HL-60 (cell line): ENCODE measurements at regions not wholly inside any gene's neighbourhood (a gene's known extent, or its start where the extent isn't known, plus 50 kb on each side); places are given as distances from the start of the nearest gene placed in this dataset.

Source experiments
- DNase-seq, 2 experiments: peaks; one replicate each; pipeline ENCODE4 v3.0.0-alpha.2; 2010 to 2020; ENCODE audit warnings: low read depth in 1 of 2, low spot score in 1 of 2
- H3K27ac ChIP-seq: fragments of 250-450 bp; sonication (Bioruptor Pico); replicated peaks from 2 replicates; pipeline ENCODE4 v1.5.1; 2020; ENCODE audit warnings: mild to moderate bottlenecking, moderate library complexity
- H3K27me3 ChIP-seq: fragments of 250-450 bp; sonication (Bioruptor Pico); 2 replicates; pipeline ENCODE4 v1.5.1; 2021; ENCODE audit warnings: mild to moderate bottlenecking, moderate library complexity; ENCODE audit not compliant: insufficient read depth, poor library complexity, severe bottlenecking
- H3K4me3 ChIP-seq: replicated peaks from 2 replicates; pipeline ENCODE4 v1.5.1; 2011; ENCODE audit warnings: mild to moderate bottlenecking, control low read depth, low read length; ENCODE audit not compliant: insufficient read depth
- CTCF ChIP-seq: IDR thresholded peaks from one replicate; pipeline ENCODE4 v1.5.1; 2011; ENCODE audit warnings: low read length, control low read depth, inconsistent platforms; ENCODE audit not compliant: insufficient read depth
- GABPA ChIP-seq: IDR thresholded peaks from 2 replicates; pipeline ENCODE4 v1.6.1; 2012; ENCODE audit warnings: low read depth
- POLR2AphosphoS5 ChIP-seq: IDR thresholded peaks from 2 replicates; pipeline ENCODE4 v1.6.1; 2012; ENCODE audit warnings: low read depth
- SPI1 ChIP-seq: IDR thresholded peaks from 2 replicates; pipeline ENCODE4 v1.6.1; 2012; ENCODE audit warnings: low read depth, mild to moderate bottlenecking, borderline replicate concordance
- TF ChIP-seq, protein P1 (sequence below): IDR thresholded peaks from 2 replicates; pipeline ENCODE4 v1.6.1; 2012; ENCODE audit warnings: low read depth; ENCODE audit not compliant: insufficient replicate concordance

DNA sequence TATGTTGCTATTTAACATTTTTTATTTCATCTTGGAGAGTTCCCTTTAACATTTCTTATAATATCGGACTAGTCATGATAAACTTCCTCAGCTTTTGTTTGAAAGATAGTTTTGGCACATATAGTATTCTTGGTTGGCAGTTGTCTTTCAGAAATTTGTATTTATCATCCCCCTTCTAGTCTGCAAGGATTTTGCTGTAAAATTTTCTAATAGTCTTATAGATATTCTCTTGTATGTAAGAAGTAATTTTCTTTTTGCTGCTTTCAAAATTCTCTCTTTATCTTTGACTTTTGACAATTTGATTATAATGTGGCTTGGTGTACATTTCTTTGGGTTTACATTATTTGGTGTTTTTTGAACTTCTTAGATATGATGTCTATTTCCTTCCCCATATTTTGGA is 116.0 kb upstream of the AVPR1A start:
- no peaks in the 10 kb centered on the region for H3K27me3 ChIP-seq
- TF ChIP-seq GABPA = no peak
- no peak overlapping the region for H3K4me3 ChIP-seq
- DNase-seq = no peak
- H3K27ac ChIP-seq = no peak overlapping the region

DNA sequence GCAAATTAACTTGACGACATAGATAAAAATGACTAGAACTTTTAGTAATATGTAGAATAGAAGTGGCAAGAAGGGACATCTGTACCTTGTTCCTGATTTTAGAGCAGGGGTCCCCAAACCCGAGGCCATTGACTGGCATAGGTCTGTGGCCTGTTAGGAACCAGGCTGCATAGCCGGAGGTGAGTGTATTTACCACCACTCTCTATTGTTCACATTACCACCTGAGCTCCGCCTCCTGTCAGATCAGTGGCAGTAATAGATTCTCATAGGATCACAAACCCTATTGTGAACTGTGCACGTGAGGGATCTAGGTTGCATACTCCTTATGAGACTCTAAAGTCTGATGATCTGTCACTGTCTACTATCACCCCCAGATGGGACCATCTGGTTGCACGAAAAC is 113.6 kb upstream of the AVPR1A start:
- TF ChIP-seq POLR2AphosphoS5 = no peak
- TF ChIP-seq, protein P1, sequence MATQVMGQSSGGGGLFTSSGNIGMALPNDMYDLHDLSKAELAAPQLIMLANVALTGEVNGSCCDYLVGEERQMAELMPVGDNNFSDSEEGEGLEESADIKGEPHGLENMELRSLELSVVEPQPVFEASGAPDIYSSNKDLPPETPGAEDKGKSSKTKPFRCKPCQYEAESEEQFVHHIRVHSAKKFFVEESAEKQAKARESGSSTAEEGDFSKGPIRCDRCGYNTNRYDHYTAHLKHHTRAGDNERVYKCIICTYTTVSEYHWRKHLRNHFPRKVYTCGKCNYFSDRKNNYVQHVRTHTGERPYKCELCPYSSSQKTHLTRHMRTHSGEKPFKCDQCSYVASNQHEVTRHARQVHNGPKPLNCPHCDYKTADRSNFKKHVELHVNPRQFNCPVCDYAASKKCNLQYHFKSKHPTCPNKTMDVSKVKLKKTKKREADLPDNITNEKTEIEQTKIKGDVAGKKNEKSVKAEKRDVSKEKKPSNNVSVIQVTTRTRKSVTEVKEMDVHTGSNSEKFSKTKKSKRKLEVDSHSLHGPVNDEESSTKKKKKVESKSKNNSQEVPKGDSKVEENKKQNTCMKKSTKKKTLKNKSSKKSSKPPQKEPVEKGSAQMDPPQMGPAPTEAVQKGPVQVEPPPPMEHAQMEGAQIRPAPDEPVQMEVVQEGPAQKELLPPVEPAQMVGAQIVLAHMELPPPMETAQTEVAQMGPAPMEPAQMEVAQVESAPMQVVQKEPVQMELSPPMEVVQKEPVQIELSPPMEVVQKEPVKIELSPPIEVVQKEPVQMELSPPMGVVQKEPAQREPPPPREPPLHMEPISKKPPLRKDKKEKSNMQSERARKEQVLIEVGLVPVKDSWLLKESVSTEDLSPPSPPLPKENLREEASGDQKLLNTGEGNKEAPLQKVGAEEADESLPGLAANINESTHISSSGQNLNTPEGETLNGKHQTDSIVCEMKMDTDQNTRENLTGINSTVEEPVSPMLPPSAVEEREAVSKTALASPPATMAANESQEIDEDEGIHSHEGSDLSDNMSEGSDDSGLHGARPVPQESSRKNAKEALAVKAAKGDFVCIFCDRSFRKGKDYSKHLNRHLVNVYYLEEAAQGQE = no peak
- no peak for TF ChIP-seq CTCF
- no peak for TF ChIP-seq SPI1
- TF ChIP-seq GABPA = no peak
- DNase-seq = no peak
- no peak overlapping the region for H3K27ac ChIP-seq
- H3K27me3 ChIP-seq = no peaks in the 10 kb centered on the region
- no peak overlapping the region for H3K4me3 ChIP-seq

GRCh38 chr12:63250486-63250885 is 99.5 kb upstream of the AVPR1A start:
- no peaks in the 10 kb centered on the region for H3K27me3 ChIP-seq
- H3K4me3 ChIP-seq = no peak overlapping the region
- no peak for DNase-seq
- H3K27ac ChIP-seq = no peak overlapping the region
- TF ChIP-seq SPI1 = no peak
- TF ChIP-seq, protein P1 = no peak
- TF ChIP-seq GABPA = no peak
- no peak for TF ChIP-seq CTCF
- no peak for TF ChIP-seq POLR2AphosphoS5

- no peak overlapping the region for H3K27ac ChIP-seq
- no peak overlapping the region for H3K4me3 ChIP-seq
- H3K27me3 ChIP-seq = no peaks in the 10 kb centered on the region
- TF ChIP-seq SPI1 = no peak
- TF ChIP-seq POLR2AphosphoS5 = no peak
- TF ChIP-seq, protein P1 = no peak
- no peak for TF ChIP-seq CTCF
- no peak for TF ChIP-seq GABPA
- no peak for DNase-seq
Observed at GRCh38 chr12:63238892-63239291, 87.9 kb upstream of the AVPR1A start.
